B cell (primary cell): ENCODE measurements at regions not wholly inside any gene's neighbourhood (a gene's known extent, or its start where the extent isn't known, plus 50 kb on each side); places are given as distances from the start of the nearest gene placed in this dataset.

Experiments used
- ATAC-seq: fragments of 200-7000 bp; cut with Tn5 transposase; one replicate; pipeline ENCODE4 v1.10.0; 2021; ENCODE audit warnings: low read depth, mild to moderate bottlenecking, moderate number of reproducible peaks, moderate library complexity
- CTCF ChIA-PET: fragments of 350-600 bp; sonication (Branson Sonifier 250); formaldehyde crosslinking; loops from one replicate; lab custom pipeline; 2021; ENCODE audit warnings: antibody characterized with exemption, inconsistent platforms; lab: Charles Lee
- POLR2A ChIA-PET: fragments of 350-600 bp; sonication (Branson Sonifier 250); formaldehyde crosslinking; loops from one replicate; lab custom pipeline; 2021; ENCODE audit warnings: antibody characterized with exemption; lab: Charles Lee
- DNase-seq: peaks from one replicate; pipeline ENCODE4 v3.0.0; 2013
- H2AFZ ChIP-seq: 2 replicates; pipeline ENCODE4 v1.6.1; 2012; ENCODE audit warnings: mild to moderate bottlenecking, low read depth, low read length; ENCODE audit not compliant: insufficient read depth, poor library complexity, severe bottlenecking
- H3K27ac ChIP-seq, 2 donors: 1 replicate in 1 of 2; 2 replicates in 1 of 2; pipeline ENCODE4 v1.5.1; 2012 to 2013; ENCODE audit warnings: low read length in 2 of 2, mild to moderate bottlenecking in 2 of 2, moderate library complexity in 1 of 2
- H3K27me3 ChIP-seq, 4 experiments: fragments of 200-600 bp in 1 of 4; sonication (generic) in 1 of 4; replicated peaks in 1 of 4; 1 replicate in 2 of 4; 2 replicates in 2 of 4; pipeline versions ENCODE4 v1.6.1 to v1.7.0; 2013 to 2016; ENCODE audit warnings: low read length in 3 of 4, mild to moderate bottlenecking in 2 of 4, mixed read lengths in 1 of 4, moderate library complexity in 1 of 4; ENCODE audit not compliant: insufficient read depth in 4 of 4, control insufficient read depth in 3 of 4; ENCODE audit errors: control extremely low read depth in 1 of 4
- H3K36me3 ChIP-seq, 2 experiments: replicated peaks in 1 of 2; 1 replicate in 1 of 2; 2 replicates in 1 of 2; pipeline versions ENCODE4 v1.6.1 to v1.7.1; 2013; ENCODE audit warnings: low read length in 1 of 2; ENCODE audit not compliant: insufficient read depth in 2 of 2, control insufficient read depth in 1 of 2; ENCODE audit errors: control extremely low read depth in 1 of 2, extremely low read depth in 1 of 2
- H3K4me1 ChIP-seq, 2 donors: fragments of 200-600 bp in 1 of 2; sonication (generic) in 1 of 2; 1 replicate in 1 of 2; 2 replicates in 1 of 2; pipeline versions ENCODE4 v1.5.1 to v1.6.1; 2013 to 2017; ENCODE audit warnings: low read length in 2 of 2; ENCODE audit not compliant: control insufficient read depth in 2 of 2, insufficient read depth in 2 of 2
- H3K4me2 ChIP-seq: replicated peaks from 2 replicates; pipeline ENCODE3; 2012; ENCODE audit warnings: mild to moderate bottlenecking, low read depth, low read length; ENCODE audit not compliant: poor library complexity, severe bottlenecking
- H3K4me3 ChIP-seq, 5 experiments: fragments of 200-600 bp in 1 of 5; sonication (generic) in 1 of 5; 1 replicate in 3 of 5; 2 replicates in 2 of 5; pipeline versions ENCODE4 v1.5.1 to v1.7.0; 2011 to 2016; ENCODE audit warnings: low read length in 4 of 5, mild to moderate bottlenecking in 4 of 5, low read depth in 2 of 5, control low read depth in 1 of 5, moderate library complexity in 1 of 5; ENCODE audit not compliant: insufficient read depth in 1 of 5; ENCODE audit errors: control extremely low read depth in 1 of 5, extremely low read depth in 1 of 5
- H3K79me2 ChIP-seq: fragments of 200-600 bp; sonication (generic); one replicate; pipeline ENCODE4 v1.6.0; 2016; ENCODE audit warnings: low read length; ENCODE audit not compliant: control insufficient read depth, insufficient read depth
- H3K9ac ChIP-seq: fragments of 200-600 bp; sonication (generic); 2 replicates; pipeline ENCODE4 v1.6.1; 2017; ENCODE audit warnings: mild to moderate bottlenecking, low read length, moderate library complexity
- H3K9me3 ChIP-seq, 3 donors: one replicate each; pipeline versions ENCODE4 v1.6.1 to v1.7.1; 2013; ENCODE audit warnings: low read length in 2 of 3; ENCODE audit not compliant: control insufficient read depth in 2 of 3, insufficient read depth in 1 of 3; ENCODE audit errors: control extremely low read depth in 1 of 3
- H4K20me1 ChIP-seq: 2 replicates; pipeline ENCODE4 v1.6.0; 2012; ENCODE audit warnings: mild to moderate bottlenecking, low read length; ENCODE audit not compliant: insufficient read depth, control insufficient read depth, poor library complexity, severe bottlenecking
- H3K27ac Mint-ChIP-seq: one replicate; pipeline ENCODE4 v1.8.0; 2021; ENCODE audit warnings: mixed read lengths
- H3K27me3 Mint-ChIP-seq: one replicate; pipeline ENCODE4 v1.8.0; 2021; ENCODE audit warnings: mixed read lengths
- H3K4me1 Mint-ChIP-seq: one replicate; pipeline ENCODE4 v1.8.0; 2021; ENCODE audit warnings: mixed read lengths
- H3K4me3 Mint-ChIP-seq: one replicate; pipeline ENCODE4 v1.8.0; 2021; ENCODE audit warnings: mixed read lengths
- H3K9me3 Mint-ChIP-seq: one replicate; pipeline ENCODE4 v1.8.0; 2022; ENCODE audit warnings: mixed read lengths; ENCODE audit not compliant: insufficient read depth
- CTCF ChIP-seq: fragments of 200-600 bp; IDR thresholded peaks from one replicate; pipeline ENCODE4 v1.8.0; 2022; ENCODE audit warnings: antibody characterized with exemption, mild to moderate bottlenecking
- EZH2 ChIP-seq: IDR thresholded peaks from 2 replicates; pipeline ENCODE4 v1.6.1; 2012; ENCODE audit warnings: borderline replicate concordance, low read depth, mild to moderate bottlenecking, moderate library complexity, low read length; ENCODE audit not compliant: insufficient read depth, poor library complexity, severe bottlenecking
- whole genome bisulfite sequencing: methylation state at CpG from one replicate; pipeline ENCODE4 v1.1.5; 2013; ENCODE audit warnings: missing lambda C conversion rate; ENCODE audit not compliant: insufficient coverage; 5-methylcytosine and 5-hydroxymethylcytosine counted together
- intact Hi-C: fragments of 100-400 bp; cut with micrococcal nuclease; formaldehyde crosslinking; loops from one replicate; pipeline ENCODE4 v1.10.0; 2022

- DNase-seq (no peak), ATAC-seq (no peak)
- Histone ChIP-seq H2AFZ (no peak overlapping the region), H3K4me3 (no peak overlapping the region), H3K27ac (no peak overlapping the region), H3K4me2 (no peak overlapping the region), H3K9me3 (no peaks in the 10 kb centered on the region), H3K36me3 (no peaks in the 10 kb centered on the region), H3K79me2 (no peaks in the 10 kb centered on the region), H4K20me1 (no peaks in the 10 kb centered on the region), H3K9ac (no peak overlapping the region), H3K27me3 (no peaks in the 10 kb centered on the region), H3K4me1 (no peaks in the 10 kb centered on the region)
- POLR2A ChIA-PET = no interaction called here
- H3K27me3 Mint-ChIP-seq = no peaks in the 10 kb centered on the region
- TF ChIP-seq CTCF (no peak), EZH2 (no peak)
- CTCF ChIA-PET = no interaction called here
- no peaks in the 10 kb centered on the region for H3K9me3 Mint-ChIP-seq
- H3K4me3 Mint-ChIP-seq = no peak overlapping the region
- no peak overlapping the region for H3K27ac Mint-ChIP-seq
- intact Hi-C loops = no loop called here
- no peaks in the 10 kb centered on the region for H3K4me1 Mint-ChIP-seq
- no CpG with 5 or more reads among the region's 4 CpGs for WGBS
Measured at GRCh38 chrX:42460706-42461105, 317.3 kb downstream of the PPP1R2C start.

GRCh38 chrX:42459735-42460134 lies 318.2 kb downstream of the PPP1R2C start:
- H3K27me3 ChIP-seq = no peaks in the 10 kb centered on the region
- no peak overlapping the region for H2AFZ ChIP-seq
- H3K27ac ChIP-seq = no peak overlapping the region
- no peak overlapping the region for H3K9ac ChIP-seq
- no peaks in the 10 kb centered on the region for H3K79me2 ChIP-seq
- Mint-ChIP-seq H3K27me3 (no peaks in the 10 kb centered on the region), H3K4me3 (no peak overlapping the region), H3K27ac (no peak overlapping the region), H3K4me1 (no peaks in the 10 kb centered on the region), H3K9me3 (no peaks in the 10 kb centered on the region)
- no peaks in the 10 kb centered on the region for H4K20me1 ChIP-seq
- no peaks in the 10 kb centered on the region for H3K36me3 ChIP-seq
- ATAC-seq = no peak
- DNase-seq = no peak
- H3K9me3 ChIP-seq = no peaks in the 10 kb centered on the region
- no peak overlapping the region for H3K4me3 ChIP-seq
- TF ChIP-seq CTCF (no peak), EZH2 (no peak)
- intact Hi-C loops = no loop called here
- no peak overlapping the region for H3K4me2 ChIP-seq
- ChIA-PET POLR2A (no interaction called here), CTCF (no interaction called here)
- H3K4me1 ChIP-seq = no peaks in the 10 kb centered on the region
